NCI-H146 treated with DMSO at 0.1 percent for 48 hours (cell line): ENCODE measurements at regions not wholly inside any gene's neighbourhood (a gene's known extent, or its start where the extent isn't known, plus 50 kb on each side); places are given as distances from the start of the nearest gene placed in this dataset.

Experiments used
- DNase-seq: peaks from one replicate; lab custom pipeline; 2025; ENCODE audit not compliant: unreplicated experiment; lab: John Stamatoyannopoulos, UW

- DNase-seq: no peak
These were observed 338.7 kb downstream of the SIPA1L2 start for GRCh38 chr1:232291261-232291660.

- no peak for DNase-seq
These were observed 339.4 kb downstream of the SIPA1L2 start for GRCh38 chr1:232290570-232290969.

- DNase-seq: no peak
These were observed 342.0 kb downstream of the SIPA1L2 start for GRCh38 chr1:232287676-232288569.

GRCh38 chr1:232285138-232285537, 344.8 kb downstream of the SIPA1L2 start:
- DNase-seq: no peak

- DNase-seq: no peak
These were observed 346.1 kb downstream of the SIPA1L2 start for GRCh38 chr1:232283864-232284263.

GRCh38 chr1:232282498-232282897, 347.4 kb downstream of the SIPA1L2 start:
- DNase-seq: no peak

GRCh38 chr1:232280910-232281309, 349.0 kb downstream of the SIPA1L2 start:
- no peak for DNase-seq

- DNase-seq: no peak
These were observed 350.0 kb downstream of the SIPA1L2 start for GRCh38 chr1:232279909-232280400.

- DNase-seq: no peak
These were observed 351.0 kb downstream of the SIPA1L2 start for GRCh38 chr1:232278925-232279324.

- DNase-seq: no peak
These were observed 353.3 kb downstream of the SIPA1L2 start for GRCh38 chr1:232276651-232277050.

- DNase-seq: no peak
These were observed 354.8 kb downstream of the SIPA1L2 start for GRCh38 chr1:232274999-232275710.

- no peak for DNase-seq
These were observed 355.6 kb downstream of the SIPA1L2 start for GRCh38 chr1:232274236-232274855.

GRCh38 chr1:232273011-232273410, 356.9 kb downstream of the SIPA1L2 start:
- no peak for DNase-seq

- no peak for DNase-seq
These were observed 357.8 kb downstream of the SIPA1L2 start for GRCh38 chr1:232271991-232272589.

- DNase-seq: no peak
These were observed 358.6 kb downstream of the SIPA1L2 start for GRCh38 chr1:232271299-232271698.

- DNase-seq: no peak
These were observed 359.9 kb downstream of the SIPA1L2 start for GRCh38 chr1:232269988-232270387.

GRCh38 chr1:232267837-232268598, 361.9 kb downstream of the SIPA1L2 start:
- no peak for DNase-seq

GRCh38 chr1:232267092-232267836, 362.7 kb downstream of the SIPA1L2 start:
- DNase-seq: no peak

- no peak for DNase-seq
These were observed 366.5 kb downstream of the SIPA1L2 start for GRCh38 chr1:232263452-232263851.

- no peak for DNase-seq
These were observed 366.9 kb downstream of the SIPA1L2 start for GRCh38 chr1:232262991-232263390.
